DND-41 (cell line): ENCODE measurements at regions not wholly inside any gene's neighbourhood (a gene's known extent, or its start where the extent isn't known, plus 50 kb on each side); places are given as distances from the start of the nearest gene placed in this dataset.

Experiments
- ATAC-seq: fragments of 200-7000 bp; cut with Tn5 transposase; 3 replicates; pipeline ENCODE4 v1.9.1; 2021; ENCODE audit warnings: low read depth; ENCODE audit not compliant: insufficient read depth
- DNase-seq: peaks from one replicate; pipeline ENCODE4 v3.0.0-alpha.2; 2020
- H2AFZ ChIP-seq: 2 replicates; pipeline ENCODE4 v1.6.0; 2012; ENCODE audit warnings: low read depth, low read length
- H3K27ac ChIP-seq: 2 replicates; pipeline ENCODE4 v1.5.1; 2012; ENCODE audit warnings: low read length, inconsistent platforms
- H3K27me3 ChIP-seq: fragments of 200-600 bp; sonication (generic); 2 replicates; pipeline ENCODE4 v1.6.0; 2012; ENCODE audit warnings: low read length, mild to moderate bottlenecking, inconsistent platforms; ENCODE audit not compliant: insufficient read depth, poor library complexity
- H3K36me3 ChIP-seq: 2 replicates; pipeline ENCODE4 v1.5.1; 2012; ENCODE audit warnings: low read length, inconsistent platforms; ENCODE audit not compliant: insufficient read depth
- H3K4me1 ChIP-seq: 2 replicates; pipeline ENCODE4 v1.5.1; 2012; ENCODE audit warnings: mild to moderate bottlenecking, low read length; ENCODE audit not compliant: insufficient read depth
- H3K4me2 ChIP-seq: 2 replicates; pipeline ENCODE4 v1.6.0; 2012; ENCODE audit warnings: mild to moderate bottlenecking, moderate library complexity, low read length, inconsistent platforms; ENCODE audit not compliant: insufficient read depth
- H3K4me3 ChIP-seq, 2 experiments: fragments of 200-600 bp in 1 of 2; shearing (Covaris generic) in 1 of 2; 2 replicates each; pipeline ENCODE4 v1.5.1; 2012 to 2016; ENCODE audit warnings: inconsistent platforms in 2 of 2, low read length in 2 of 2, mild to moderate bottlenecking in 2 of 2, low read depth in 1 of 2, moderate library complexity in 1 of 2
- H3K79me2 ChIP-seq: 2 replicates; pipeline ENCODE4 v1.6.0; 2012; ENCODE audit warnings: low read length, inconsistent platforms; ENCODE audit not compliant: insufficient read depth
- H3K9ac ChIP-seq: 2 replicates; pipeline ENCODE4 v1.6.0; 2012; ENCODE audit warnings: low read depth, mild to moderate bottlenecking, inconsistent platforms, low read length, moderate library complexity
- H3K9me3 ChIP-seq: 2 replicates; pipeline ENCODE4 v1.5.1; 2012; ENCODE audit warnings: low read length, moderate library complexity, mild to moderate bottlenecking, inconsistent platforms; ENCODE audit not compliant: insufficient read depth, severe bottlenecking
- H4K20me1 ChIP-seq: 2 replicates; pipeline ENCODE4 v1.6.0; 2012; ENCODE audit warnings: low read length; ENCODE audit not compliant: insufficient read depth
- CTCF ChIP-seq: IDR thresholded peaks from 2 replicates; pipeline ENCODE4 v1.5.1; 2012; ENCODE audit warnings: borderline replicate concordance, low read length, moderate library complexity, mild to moderate bottlenecking; ENCODE audit not compliant: poor library complexity, severe bottlenecking; ENCODE audit errors: extremely low read depth
- EZH2 ChIP-seq: IDR thresholded peaks from 3 replicates; pipeline ENCODE4 v1.6.1; 2012; ENCODE audit warnings: borderline replicate concordance, low read depth, mild to moderate bottlenecking, moderate library complexity, low read length, inconsistent platforms; ENCODE audit not compliant: severe bottlenecking

- H2AFZ ChIP-seq = no peak overlapping the region
Measured at GRCh38 chr5:38184627-38185026, 73.7 kb upstream of the EGFLAM start.

GRCh38 chr5:38182991-38183390 lies 75.4 kb upstream of the EGFLAM start:
- Histone ChIP-seq H3K79me2 (no peaks in the 10 kb centered on the region), H3K4me3 (no peak overlapping the region), H2AFZ (no peak overlapping the region), H3K4me2 (no peak overlapping the region), H3K9me3 (no peaks in the 10 kb centered on the region), H3K36me3 (no peaks in the 10 kb centered on the region), H3K4me1 (no peaks in the 10 kb centered on the region), H3K9ac (no peak overlapping the region), H3K27me3 (peaks cover 2% of the 10 kb centered on the region), H4K20me1 (no peaks in the 10 kb centered on the region), H3K27ac (no peak overlapping the region)
- ATAC-seq = no peak
- no peak for TF ChIP-seq EZH2
- no peak for TF ChIP-seq CTCF
- DNase-seq = no peak

More at GRCh38 chr5:38184627-38185026, 73.7 kb upstream of the EGFLAM start:
- Histone ChIP-seq H4K20me1 (no peaks in the 10 kb centered on the region), H3K4me1 (no peaks in the 10 kb centered on the region), H3K36me3 (no peaks in the 10 kb centered on the region), H3K4me2 (no peak overlapping the region), H3K9ac (no peak overlapping the region), H3K4me3 (no peak overlapping the region), H3K27me3 (peaks cover 2% of the 10 kb centered on the region), H3K9me3 (no peaks in the 10 kb centered on the region), H3K27ac (no peak overlapping the region), H3K79me2 (no peaks in the 10 kb centered on the region)
- DNase-seq (no peak), ATAC-seq (no peak)
- TF ChIP-seq CTCF (no peak), EZH2 (no peak)

GRCh38 chr5:38168029-38168428 lies 90.3 kb upstream of the EGFLAM start:
- no peak overlapping the region for H3K27ac ChIP-seq
- no peak for TF ChIP-seq CTCF
- TF ChIP-seq EZH2 = no peak
- H4K20me1 ChIP-seq = no peaks in the 10 kb centered on the region
- no peaks in the 10 kb centered on the region for H3K9me3 ChIP-seq
- H3K4me3 ChIP-seq = no peak overlapping the region
- no peak overlapping the region for H2AFZ ChIP-seq
- no peak overlapping the region for H3K9ac ChIP-seq
- H3K36me3 ChIP-seq = no peaks in the 10 kb centered on the region
- no peak overlapping the region for H3K4me2 ChIP-seq
- H3K4me1 ChIP-seq = no peaks in the 10 kb centered on the region
- ATAC-seq (no peak), DNase-seq (no peak)
- H3K27me3 ChIP-seq = peaks cover 3% of the 10 kb centered on the region
- H3K79me2 ChIP-seq = no peaks in the 10 kb centered on the region

- H3K36me3 ChIP-seq = no peaks in the 10 kb centered on the region
- no peaks in the 10 kb centered on the region for H3K4me1 ChIP-seq
- H3K4me3 ChIP-seq = no peak overlapping the region
- ATAC-seq (no peak), DNase-seq (no peak)
- H3K79me2 ChIP-seq = no peaks in the 10 kb centered on the region
- H2AFZ ChIP-seq = no peak overlapping the region
- peaks cover 3% of the 10 kb centered on the region for H3K27me3 ChIP-seq
- no peak overlapping the region for H3K4me2 ChIP-seq
- no peaks in the 10 kb centered on the region for H3K9me3 ChIP-seq
- no peak overlapping the region for H3K27ac ChIP-seq
- H3K9ac ChIP-seq = no peak overlapping the region
- TF ChIP-seq EZH2 (no peak), CTCF (no peak)
- H4K20me1 ChIP-seq = no peaks in the 10 kb centered on the region
Measured at GRCh38 chr5:38167562-38167996, 90.8 kb upstream of the EGFLAM start.
